Muscle of back (tissue), 3 donors: ENCODE measurements at regions not wholly inside any gene's neighbourhood (a gene's known extent, or its start where the extent isn't known, plus 50 kb on each side); places are given as distances from the start of the nearest gene placed in this dataset.
"Not testable (repeated sequence)": the region's sequence is repeated elsewhere in the genome, so short reads cannot be mapped to it uniquely, and the experiment has no call there.

Source experiments
- DNase-seq, 3 donors: peaks; one replicate each; pipeline versions ENCODE4 v3.0.0 to v3.0.0-alpha.2; 2013

- DNase-seq: no peak
Observed at GRCh38 chr7:125467996-125468854, 538.6 kb upstream of the POT1 start.

GRCh38 chr7:125465527-125465926, 535.9 kb upstream of the POT1 start:
- peak in 1 of 3 donors; percentile 5 for DNase-seq

DNA sequence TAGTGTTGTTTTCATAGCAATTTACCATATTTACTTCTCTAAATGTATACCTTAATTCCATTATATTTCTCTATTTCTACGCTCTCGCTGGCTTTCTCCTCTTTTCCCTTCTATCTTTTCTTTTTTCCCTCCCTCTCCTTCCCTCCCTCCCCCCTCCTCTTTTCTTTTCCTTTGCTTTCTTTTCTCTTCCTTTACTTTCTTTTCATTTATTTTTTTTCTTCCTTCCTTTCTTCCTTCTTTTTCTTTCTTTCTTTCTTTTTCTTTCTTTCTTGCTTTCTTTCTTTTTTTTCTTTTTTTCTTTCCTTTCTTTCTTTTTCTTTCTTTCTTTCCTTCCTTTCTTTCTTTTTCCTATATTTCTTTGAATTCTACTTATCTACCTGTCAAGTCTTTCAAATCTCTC, 533.0 kb upstream of the POT1 start:
- no peak for DNase-seq

GRCh38 chr7:125459038-125459437, 529.4 kb upstream of the POT1 start:
- no peak for DNase-seq

GRCh38 chr7:125450749-125451148, 521.1 kb upstream of the POT1 start:
- DNase-seq: no peak

GRCh38 chr7:125445836-125446235, 516.2 kb upstream of the POT1 start:
- DNase-seq: no peak

DNA sequence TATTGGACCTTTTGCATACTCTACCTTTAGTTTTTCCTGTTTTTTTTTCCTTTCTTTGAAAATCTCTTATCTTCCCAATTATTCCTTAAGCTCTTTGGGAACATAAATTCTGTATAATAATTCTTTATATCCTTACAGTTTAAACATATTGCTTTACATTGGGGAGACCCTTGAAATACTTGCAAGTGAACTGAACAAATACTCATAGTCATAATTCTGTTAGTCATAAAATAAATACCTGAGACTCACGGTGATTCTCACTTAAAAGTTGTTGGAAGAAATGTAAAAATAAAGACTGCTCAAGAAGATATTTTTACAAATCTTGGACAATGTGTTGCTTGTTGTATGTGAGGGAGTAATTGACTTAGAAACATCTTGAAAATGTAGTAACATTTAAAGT, 515.2 kb upstream of the POT1 start:
- DNase-seq: no peak

DNA sequence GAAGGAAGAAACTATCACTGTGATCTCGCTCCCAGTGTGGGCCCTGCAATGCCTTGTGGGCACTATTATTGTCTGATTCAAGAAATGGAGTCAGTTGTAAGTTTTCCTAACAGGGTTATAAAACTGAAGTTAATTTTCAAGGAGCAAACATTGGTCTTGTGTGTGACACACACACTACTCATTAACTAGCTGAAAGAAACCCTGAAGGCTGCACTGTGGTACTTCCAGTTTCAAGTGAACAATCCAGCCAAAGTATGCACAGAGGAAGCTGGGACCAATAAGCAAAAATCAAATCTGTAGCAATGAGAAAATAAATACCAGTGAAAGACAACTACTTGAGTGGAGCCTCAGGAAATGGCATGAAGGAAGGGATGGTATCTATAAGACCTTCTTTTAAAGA, 506.6 kb upstream of the POT1 start:
- no peak for DNase-seq

DNA sequence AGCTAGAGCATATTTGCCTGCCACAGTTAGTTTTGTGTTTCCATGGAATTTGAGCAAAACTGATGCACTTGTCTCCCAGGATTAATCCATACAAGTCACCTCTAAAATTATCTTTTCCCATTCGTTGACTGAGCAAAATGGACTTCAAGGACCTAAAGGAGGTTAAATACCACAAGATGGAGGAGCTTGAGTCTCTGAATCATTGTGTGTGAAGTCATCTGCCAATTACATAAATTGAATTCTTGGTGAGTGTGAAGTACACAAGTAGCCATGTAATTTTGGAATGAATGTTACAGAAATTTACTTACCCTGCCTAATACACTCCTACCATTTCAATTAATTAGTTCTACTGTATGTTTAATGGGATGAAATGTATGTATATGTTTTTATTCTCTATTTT, 501.7 kb upstream of the POT1 start:
- no peak for DNase-seq

DNA sequence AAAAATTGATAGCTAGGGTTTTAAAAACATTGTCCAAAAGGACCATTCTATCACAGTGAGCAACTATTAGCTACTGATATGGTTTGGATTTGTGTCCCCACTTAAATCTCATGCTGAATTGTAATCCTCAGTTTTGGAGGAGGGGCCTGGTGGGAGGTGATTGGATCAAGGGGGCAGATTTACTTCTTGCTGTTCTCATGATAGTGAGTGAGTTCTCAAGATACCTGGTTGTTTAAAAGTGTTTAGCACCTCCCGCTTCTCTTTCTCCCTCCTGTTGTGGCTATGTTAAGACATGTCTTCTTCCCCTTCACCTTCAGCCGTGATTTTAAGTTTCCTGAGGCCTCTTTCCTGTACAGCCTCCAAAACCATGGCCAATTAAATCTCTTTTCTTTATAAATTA, 500.4 kb upstream of the POT1 start:
- DNase-seq: no peak

DNA sequence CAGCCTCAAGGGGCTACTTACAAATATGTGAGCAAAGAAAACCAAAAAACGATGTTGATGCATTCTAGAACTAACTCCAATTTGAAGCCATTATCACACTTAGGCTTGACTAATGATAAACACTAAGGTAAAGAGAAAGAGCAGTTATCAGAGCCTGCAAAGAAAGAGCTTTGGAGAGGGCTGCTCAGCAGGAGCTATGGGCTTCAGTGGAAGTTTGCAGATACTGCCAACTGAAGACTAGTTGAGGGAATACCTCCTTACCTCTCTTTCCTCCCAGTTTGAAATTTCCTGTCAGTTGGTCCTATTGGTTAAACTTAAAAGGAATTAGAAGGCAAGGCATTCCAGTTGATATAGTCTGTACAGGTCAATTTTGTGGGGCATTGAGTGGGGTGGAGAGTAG, 498.1 kb upstream of the POT1 start:
- no peak for DNase-seq

GRCh38 chr7:125425506-125425905, 495.9 kb upstream of the POT1 start:
- DNase-seq: no peak

DNA sequence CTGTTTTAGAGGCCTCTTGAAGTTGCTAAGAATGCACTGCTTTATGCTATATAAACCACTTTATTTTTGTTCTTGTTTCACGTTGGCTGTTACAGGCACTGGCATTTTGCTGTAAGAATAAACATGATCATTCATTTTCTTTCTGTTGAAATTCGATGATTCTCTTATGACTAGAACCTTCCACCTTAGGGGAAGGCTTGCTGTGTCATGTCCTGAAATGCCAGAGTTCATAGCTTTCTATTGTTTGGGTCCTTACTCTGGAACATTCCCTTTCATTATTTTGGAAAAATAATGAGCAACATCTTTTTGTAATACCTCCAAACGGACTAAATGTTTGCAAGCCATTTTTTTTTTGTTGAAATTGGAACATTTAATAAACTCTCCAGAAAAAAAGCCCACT, 495.1 kb upstream of the POT1 start:
- DNase-seq: no peak

GRCh38 chr7:125423458-125424155, 494.0 kb upstream of the POT1 start:
- DNase-seq: no peak

DNA sequence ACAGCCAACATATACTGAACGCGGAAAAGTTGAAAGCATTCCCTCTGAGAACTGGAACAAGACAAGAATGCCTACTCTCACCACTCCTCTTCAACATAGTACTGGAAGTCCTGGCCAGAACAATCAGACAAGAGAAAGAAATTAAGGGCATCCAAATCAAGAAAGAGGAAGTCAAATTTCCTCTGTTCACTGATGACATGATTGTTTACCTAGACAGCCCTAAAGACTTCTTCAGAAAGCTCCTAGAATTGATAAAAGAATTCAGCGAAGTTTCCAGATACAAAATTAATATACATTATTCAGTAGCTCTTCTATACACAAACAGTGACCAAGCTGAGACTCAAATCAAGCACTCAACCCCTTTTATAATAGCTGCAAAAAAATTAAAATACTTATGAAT, 491.8 kb upstream of the POT1 start:
- DNase-seq: not testable (repeated sequence)

- no peak for DNase-seq
Observed at GRCh38 chr7:125412890-125413665, 483.5 kb upstream of the POT1 start.

DNA sequence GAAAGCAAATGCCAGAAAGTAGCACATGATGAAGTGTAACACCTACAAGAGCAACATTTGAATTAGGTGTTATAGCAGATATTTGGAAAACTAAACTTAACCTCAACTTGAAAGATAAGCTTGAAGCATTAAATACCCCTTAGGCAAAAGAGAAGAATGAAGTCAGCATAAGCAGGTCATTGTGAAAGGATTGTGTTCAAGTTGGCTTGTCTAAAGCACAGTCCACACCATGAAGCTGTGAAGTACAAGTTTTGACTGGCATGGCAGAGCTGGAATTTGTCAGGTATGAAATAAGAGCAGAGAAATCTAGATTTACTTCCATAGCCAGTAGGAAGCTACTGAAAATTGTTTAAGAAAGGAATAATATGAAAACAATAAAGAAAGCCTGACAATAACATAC, 480.3 kb upstream of the POT1 start:
- DNase-seq: no peak

- DNase-seq: no peak
Observed at GRCh38 chr7:125406111-125406510, 476.5 kb upstream of the POT1 start.

DNA sequence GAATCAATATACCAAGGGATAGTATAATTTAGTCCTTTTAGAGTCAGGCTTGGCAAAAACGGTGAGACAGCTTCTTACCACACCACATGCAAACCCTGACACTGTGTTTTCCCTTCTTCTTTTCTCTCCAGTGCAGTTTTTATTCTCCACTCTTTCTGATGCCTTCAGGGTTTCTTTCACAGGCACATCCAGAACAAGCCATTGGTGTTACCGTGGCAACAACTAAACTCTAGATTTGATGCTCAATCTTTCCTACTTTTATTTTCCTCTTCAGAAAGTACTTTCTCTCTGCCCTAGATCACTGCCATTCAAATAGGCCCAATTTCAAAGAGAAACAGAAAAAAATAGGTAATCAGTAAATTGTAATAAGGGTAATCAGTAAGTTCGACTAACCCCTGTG, 469.8 kb upstream of the POT1 start:
- no peak for DNase-seq

DNA sequence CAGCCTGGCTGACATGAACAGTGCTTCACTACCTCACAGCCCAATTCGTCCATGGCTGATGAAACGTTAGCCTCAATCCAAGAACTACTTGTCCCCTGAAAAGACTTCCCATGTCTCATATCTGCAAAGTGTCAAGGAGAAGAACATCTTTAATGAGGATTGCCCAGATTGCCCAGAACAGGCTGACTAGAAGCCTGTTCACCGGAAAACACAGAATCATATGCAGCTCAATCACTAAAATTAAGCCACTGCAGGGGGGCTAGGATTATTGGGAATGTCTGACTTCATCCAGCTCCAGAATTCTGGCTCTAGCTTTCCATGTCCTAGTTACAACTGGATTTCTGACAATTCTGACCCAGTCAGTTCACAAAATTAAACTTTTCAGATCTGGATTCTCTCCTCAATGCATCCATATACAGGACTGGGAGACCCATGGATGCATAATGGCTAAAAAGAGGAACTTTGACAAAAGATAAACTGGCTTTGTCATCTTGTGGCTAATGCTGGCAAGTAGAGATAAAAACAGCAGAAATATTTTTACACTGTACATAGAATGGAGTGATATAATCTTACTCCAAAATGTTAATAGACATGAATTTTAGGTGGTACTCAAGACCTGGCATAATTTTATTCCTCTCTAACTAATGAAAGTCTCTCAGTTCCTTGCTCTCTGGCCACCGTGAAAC, 467.0 kb upstream of the POT1 start:
- DNase-seq: no peak

DNA sequence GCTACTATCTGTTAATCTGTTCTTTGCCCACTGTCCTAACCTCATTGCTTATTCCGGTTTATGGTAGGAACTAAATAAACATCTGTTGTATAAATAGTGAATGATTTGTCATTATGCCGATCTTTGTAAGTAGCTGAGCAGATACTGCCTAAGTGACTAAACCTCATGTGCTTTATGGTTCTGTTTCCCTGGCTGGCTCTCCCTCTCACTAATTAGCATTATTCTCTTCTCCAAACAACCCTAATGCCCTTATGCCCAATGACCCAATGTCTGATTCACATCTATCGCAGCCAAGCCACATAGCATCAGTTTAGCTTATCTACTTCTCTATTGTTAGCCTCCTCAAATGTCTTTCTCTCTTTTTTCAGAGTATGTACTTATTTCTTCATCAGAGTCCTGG, 462.3 kb upstream of the POT1 start:
- no peak for DNase-seq

DNA sequence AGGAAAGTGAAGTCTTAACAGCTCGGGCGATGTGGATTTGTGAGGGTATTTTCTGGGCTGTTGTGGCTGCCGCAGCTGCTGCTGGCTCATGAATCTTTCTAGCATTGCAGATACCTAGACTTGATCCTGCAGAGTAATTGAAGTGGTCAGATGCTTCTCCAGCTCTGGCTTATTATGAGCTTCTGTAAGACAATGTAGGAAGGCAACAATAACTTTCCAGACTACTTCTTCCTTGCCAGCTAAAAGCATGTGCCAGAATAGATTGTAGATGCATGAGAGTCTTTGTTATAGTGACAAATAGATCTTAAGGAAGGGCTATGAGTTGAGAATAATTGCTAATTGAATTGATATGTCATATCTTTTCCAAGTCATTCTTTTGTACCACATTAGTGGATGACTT, 461.4 kb upstream of the POT1 start:
- DNase-seq: no peak
